Right lobe of liver (tissue), 6 donors: ENCODE measurements at regions not wholly inside any gene's neighbourhood (a gene's known extent, or its start where the extent isn't known, plus 50 kb on each side); places are given as distances from the start of the nearest gene placed in this dataset.

Experiments used
- ATAC-seq, 4 donors: fragments of 200-7000 bp; cut with Tn5 transposase; one replicate each; pipeline ENCODE4 v1.9.1; 2020; ENCODE audit warnings: mild to moderate bottlenecking in 4 of 4, moderate library complexity in 4 of 4
- DNase-seq, 3 donors: peaks; one replicate each; pipeline ENCODE4 v3.0.0-alpha.2; 2020
- H3K27ac ChIP-seq, 3 donors: fragments of 200-600 bp; one replicate each; pipeline ENCODE4 v1.8.0; 2022
- H3K27me3 ChIP-seq, 2 donors: fragments of 200-600 bp; one replicate each; pipeline ENCODE4 v1.8.0; 2022
- H3K36me3 ChIP-seq, 4 donors: fragments of 200-600 bp; sonication (generic) in 1 of 4; one replicate each; pipeline versions ENCODE4 v1.5.1 to v1.8.0; 2017 to 2022; ENCODE audit warnings: control low read depth in 1 of 4
- H3K4me1 ChIP-seq, 4 donors: fragments of 200-600 bp; sonication (generic) in 1 of 4; one replicate each; pipeline versions ENCODE4 v1.5.1 to v1.8.0; 2017 to 2022; ENCODE audit warnings: control low read depth in 1 of 4
- H3K4me3 ChIP-seq, 3 donors: fragments of 200-600 bp; one replicate each; pipeline ENCODE4 v1.8.0; 2022
- H3K9me3 ChIP-seq, 4 donors: fragments of 200-600 bp; sonication (generic) in 1 of 4; one replicate each; pipeline versions ENCODE4 v1.5.1 to v1.8.0; 2017 to 2022; ENCODE audit warnings: control low read depth in 1 of 4
- POLR2A ChIP-seq: fragments of 450-650 bp; IDR thresholded peaks from one replicate; pipeline ENCODE4 v1.6.1; 2017; ENCODE audit warnings: antibody characterized with exemption, mild to moderate bottlenecking
- WGBS: methylation state at CpG from one replicate; pipeline ENCODE4 v1.1.6; 2018; ENCODE audit warnings: low coverage, low lambda C conversion rate; ENCODE audit not compliant: insufficient coverage; ENCODE audit errors: missing lambda C conversion rate; 5-methylcytosine and 5-hydroxymethylcytosine counted together
- intact Hi-C, 2 donors: fragments of 100-400 bp; cut with DNase I; formaldehyde crosslinking; loops; one replicate each; pipeline versions ENCODE4 v1.11.2 to v1.14.1; 2022
- TF ChIP-seq, protein P1 (sequence below), 4 donors: fragments of 200-600 bp in 3 of 4; fragments of 450-650 bp in 1 of 4; IDR thresholded peaks; one replicate each; pipeline versions ENCODE4 v1.5.1 to v1.8.0; 2016 to 2022; ENCODE audit warnings: antibody characterized with exemption in 4 of 4, mild to moderate bottlenecking in 2 of 4
- donor health status: DM: no; HTN: yes; CAD: no.
- donor health status: DM: no; HTN: no; CAD: no.
- donor health status: DM: no; HTN: no; CAD: no.
- donor health status: DM: no; HTN: yes; CAD: no.
- donor health status: DM: no; HTN: yes; CAD: no.

DNA sequence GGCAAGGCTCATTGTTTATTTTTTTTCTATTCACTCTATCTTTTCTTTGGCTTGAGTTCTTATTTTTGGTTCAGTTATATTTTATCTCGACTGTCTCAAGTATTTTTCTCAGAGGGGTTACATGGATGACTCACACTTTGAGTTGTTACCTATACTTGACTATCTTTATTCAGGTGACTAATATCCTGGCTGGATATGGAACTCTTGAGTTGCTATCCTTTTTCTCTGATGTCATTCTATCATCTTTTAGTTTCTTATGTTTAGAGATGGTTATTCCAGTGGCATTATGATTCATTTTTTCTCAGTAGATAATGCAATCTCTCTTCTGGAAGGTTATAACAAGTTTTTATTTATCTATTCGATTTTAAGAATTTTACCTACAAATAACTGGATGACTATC lies 117.9 kb downstream of the COX18 start:
- 57% methylated on average over 2 of the region's 2 CpGs for WGBS
- ATAC-seq (no peak), DNase-seq (no peak)

GRCh38 chr4:72951147-72951546 lies 118.4 kb downstream of the COX18 start:
- ATAC-seq, result no peak
- Histone ChIP-seq H3K36me3 (no peaks in the 10 kb centered on the region), H3K4me1 (no peaks in the 10 kb centered on the region), H3K27ac (no peak overlapping the region), H3K27me3 (no peaks in the 10 kb centered on the region), H3K4me3 (no peak overlapping the region), H3K9me3 (no peaks in the 10 kb centered on the region)
- TF ChIP-seq, protein P1, sequence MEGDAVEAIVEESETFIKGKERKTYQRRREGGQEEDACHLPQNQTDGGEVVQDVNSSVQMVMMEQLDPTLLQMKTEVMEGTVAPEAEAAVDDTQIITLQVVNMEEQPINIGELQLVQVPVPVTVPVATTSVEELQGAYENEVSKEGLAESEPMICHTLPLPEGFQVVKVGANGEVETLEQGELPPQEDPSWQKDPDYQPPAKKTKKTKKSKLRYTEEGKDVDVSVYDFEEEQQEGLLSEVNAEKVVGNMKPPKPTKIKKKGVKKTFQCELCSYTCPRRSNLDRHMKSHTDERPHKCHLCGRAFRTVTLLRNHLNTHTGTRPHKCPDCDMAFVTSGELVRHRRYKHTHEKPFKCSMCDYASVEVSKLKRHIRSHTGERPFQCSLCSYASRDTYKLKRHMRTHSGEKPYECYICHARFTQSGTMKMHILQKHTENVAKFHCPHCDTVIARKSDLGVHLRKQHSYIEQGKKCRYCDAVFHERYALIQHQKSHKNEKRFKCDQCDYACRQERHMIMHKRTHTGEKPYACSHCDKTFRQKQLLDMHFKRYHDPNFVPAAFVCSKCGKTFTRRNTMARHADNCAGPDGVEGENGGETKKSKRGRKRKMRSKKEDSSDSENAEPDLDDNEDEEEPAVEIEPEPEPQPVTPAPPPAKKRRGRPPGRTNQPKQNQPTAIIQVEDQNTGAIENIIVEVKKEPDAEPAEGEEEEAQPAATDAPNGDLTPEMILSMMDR (IDR thresholded peaks at IDR 0.05), result peak; percentile 9 to 20 (median 18)
- TF ChIP-seq POLR2A, result no peak
- DNase-seq, result no peak
- intact Hi-C loops, result no loop called here
- WGBS, result 88% methylated on average over 1 of the region's 1 CpG

More for the DNA sequence above, 117.9 kb downstream of the COX18 start:
- intact Hi-C loops, result no loop called here
- H3K9me3 ChIP-seq, result no peaks in the 10 kb centered on the region
- no peak overlapping the region for H3K27ac ChIP-seq
- H3K4me1 ChIP-seq, result no peaks in the 10 kb centered on the region
- H3K27me3 ChIP-seq, result no peaks in the 10 kb centered on the region
- H3K4me3 ChIP-seq, result no peak overlapping the region
- TF ChIP-seq, protein P1 (IDR thresholded peaks at IDR 0.05), result no peak
- TF ChIP-seq POLR2A, result no peak
- H3K36me3 ChIP-seq, result no peaks in the 10 kb centered on the region

DNA sequence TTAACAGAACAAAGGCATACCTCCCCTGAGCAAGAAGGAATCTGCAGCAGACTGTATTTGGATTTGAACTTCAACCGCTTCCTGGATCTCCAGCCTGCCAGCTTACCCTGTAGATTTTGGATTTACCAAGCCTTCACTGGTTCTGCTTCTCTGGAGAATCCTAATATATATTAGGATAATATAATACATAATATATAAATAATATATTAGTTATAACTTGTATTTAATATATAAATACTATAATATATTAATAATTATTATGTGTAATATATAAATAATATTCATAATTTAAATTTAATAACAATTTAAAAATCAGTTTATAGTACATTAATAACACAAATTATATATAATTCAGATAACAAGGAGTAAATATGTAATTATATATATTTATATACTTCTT lies 121.4 kb downstream of the COX18 start:
- H3K9me3 ChIP-seq, result no peaks in the 10 kb centered on the region
- no peak overlapping the region for H3K27ac ChIP-seq
- no peaks in the 10 kb centered on the region for H3K4me1 ChIP-seq
- H3K4me3 ChIP-seq, result no peak overlapping the region
- intact Hi-C loops, result no loop called here
- H3K36me3 ChIP-seq, result no peaks in the 10 kb centered on the region
- TF ChIP-seq POLR2A, result no peak
- TF ChIP-seq, protein P1 (IDR thresholded peaks at IDR 0.05), result no peak
- DNase-seq, result no peak
- no peak for ATAC-seq
- WGBS, result 89% methylated on average over 1 of the region's 1 CpG
- H3K27me3 ChIP-seq, result no peaks in the 10 kb centered on the region

DNA sequence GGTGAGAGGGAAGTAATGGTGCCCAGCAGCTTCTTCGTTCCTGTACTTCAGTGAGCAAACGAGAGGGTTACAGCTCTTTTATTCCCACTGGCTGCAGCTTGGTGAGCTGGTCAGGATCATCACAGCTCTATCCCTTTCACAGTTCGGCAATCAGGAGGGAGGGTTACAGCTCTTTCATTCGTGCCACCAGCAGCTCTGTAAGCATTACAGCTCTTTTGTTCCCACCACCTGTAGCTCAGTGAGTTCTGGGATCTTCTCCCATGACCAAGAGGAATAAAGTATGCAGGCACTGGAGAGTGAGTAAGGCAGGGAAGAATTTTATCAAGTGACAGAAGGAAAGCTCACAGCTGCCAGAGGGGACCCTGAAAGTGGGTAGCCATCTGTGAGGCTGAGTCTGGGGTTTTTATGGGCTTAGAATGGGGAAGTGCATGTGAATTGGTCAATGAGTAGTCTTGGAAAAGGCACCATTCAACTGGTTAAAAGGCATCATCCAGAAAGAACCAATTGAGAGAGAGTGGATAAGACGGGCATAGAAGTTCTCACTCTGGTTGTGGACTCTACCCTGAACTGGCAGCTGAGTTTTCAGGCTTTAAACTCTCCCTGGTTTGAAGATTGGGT lies 123.7 kb downstream of the COX18 start:
- Histone ChIP-seq H3K4me3 (no peak overlapping the region), H3K9me3 (no peaks in the 10 kb centered on the region), H3K36me3 (no peaks in the 10 kb centered on the region), H3K4me1 (no peaks in the 10 kb centered on the region), H3K27ac (no peak overlapping the region), H3K27me3 (no peaks in the 10 kb centered on the region)
- no peak for ATAC-seq
- DNase-seq, result no peak
- 67% methylated on average over 4 of the region's 5 CpGs for WGBS
- intact Hi-C loops, result no loop called here
- TF ChIP-seq, protein P1 (IDR thresholded peaks at IDR 0.05), result no peak
- no peak for TF ChIP-seq POLR2A

GRCh38 chr4:72942565-72942964 lies 127.0 kb downstream of the COX18 start:
- no peak for DNase-seq
- H3K36me3 ChIP-seq, result no peaks in the 10 kb centered on the region
- intact Hi-C loops, result no loop called here
- no peak overlapping the region for H3K27ac ChIP-seq
- 48% methylated on average over 4 of the region's 4 CpGs for WGBS
- no peaks in the 10 kb centered on the region for H3K27me3 ChIP-seq
- H3K4me3 ChIP-seq, result no peak overlapping the region
- ATAC-seq, result no peak
- no peaks in the 10 kb centered on the region for H3K9me3 ChIP-seq
- H3K4me1 ChIP-seq, result no peaks in the 10 kb centered on the region
- TF ChIP-seq, protein P1 (IDR thresholded peaks at IDR 0.05), result no peak
- no peak for TF ChIP-seq POLR2A
